NK-92 (cell line): ENCODE measurements at regions not wholly inside any gene's neighbourhood (a gene's known extent, or its start where the extent isn't known, plus 50 kb on each side); places are given as distances from the start of the nearest gene placed in this dataset.

Experiments used
- DNase-seq: peaks from one replicate; lab custom pipeline; 2025; ENCODE audit not compliant: unreplicated experiment; lab: John Stamatoyannopoulos, UW

DNA sequence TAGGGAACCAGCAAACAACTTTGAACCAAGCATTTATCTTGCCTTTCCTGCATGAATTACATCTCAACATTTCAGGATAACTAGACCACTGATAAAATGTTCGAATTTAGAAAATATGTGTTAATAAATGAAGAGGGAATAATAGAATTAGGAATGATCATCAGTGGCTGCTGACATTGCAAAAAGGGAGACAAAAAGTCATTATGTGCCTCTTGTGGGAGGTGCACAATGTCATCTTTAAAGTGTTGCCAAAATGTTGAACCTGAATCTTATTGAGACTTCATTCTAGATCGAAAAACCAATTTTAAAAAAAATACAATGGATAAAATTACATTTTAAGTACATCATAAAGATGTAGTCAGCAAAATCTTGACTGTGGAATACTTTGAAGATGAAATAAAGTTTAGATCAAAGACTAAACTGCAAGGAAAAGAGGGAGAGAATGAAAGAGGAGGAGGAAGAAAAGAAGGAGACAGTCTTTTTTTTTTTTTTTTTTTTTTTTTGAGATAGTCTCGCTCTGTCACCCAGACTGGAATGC is 299.3 kb downstream of the FBXW7 start:
- no peak for DNase-seq

DNA sequence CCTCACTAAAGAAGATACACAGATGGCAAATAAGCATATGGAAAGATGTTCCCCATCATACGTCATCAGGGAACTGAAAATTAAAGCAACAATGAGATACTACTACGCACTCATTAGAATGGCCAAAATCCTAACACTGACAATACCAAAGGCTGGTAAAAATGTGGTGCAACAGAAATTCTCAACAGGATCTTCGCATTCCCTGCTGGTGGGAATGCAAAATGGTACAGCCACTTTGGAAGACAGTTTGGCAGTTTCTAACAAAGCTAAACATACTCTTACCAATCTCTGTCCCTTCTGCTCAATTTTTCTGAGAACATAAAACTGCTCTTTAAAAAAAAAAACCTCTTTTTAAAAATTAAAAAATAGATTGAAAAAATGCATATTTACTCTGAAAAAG is 300.2 kb downstream of the FBXW7 start:
- no peak for DNase-seq

DNA sequence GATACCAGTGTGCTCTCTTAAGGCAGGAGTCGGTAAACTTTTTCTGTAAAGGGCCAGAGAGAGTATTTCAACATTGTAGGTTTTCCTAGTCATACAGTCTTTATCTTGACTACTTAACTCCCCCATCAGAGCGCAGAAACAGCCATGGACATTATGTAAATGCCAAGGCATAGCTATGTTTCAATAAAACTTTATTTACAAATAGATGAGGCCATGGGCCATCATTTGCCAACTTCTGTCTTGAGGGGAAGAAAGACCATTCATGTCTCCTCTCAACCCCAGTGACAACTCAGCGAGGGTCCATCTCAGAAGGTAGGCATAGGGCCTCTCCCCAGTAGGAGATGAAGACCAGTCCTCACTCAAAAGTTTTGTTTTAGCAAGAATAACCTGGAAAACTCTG is 301.3 kb downstream of the FBXW7 start:
- no peak for DNase-seq

DNA sequence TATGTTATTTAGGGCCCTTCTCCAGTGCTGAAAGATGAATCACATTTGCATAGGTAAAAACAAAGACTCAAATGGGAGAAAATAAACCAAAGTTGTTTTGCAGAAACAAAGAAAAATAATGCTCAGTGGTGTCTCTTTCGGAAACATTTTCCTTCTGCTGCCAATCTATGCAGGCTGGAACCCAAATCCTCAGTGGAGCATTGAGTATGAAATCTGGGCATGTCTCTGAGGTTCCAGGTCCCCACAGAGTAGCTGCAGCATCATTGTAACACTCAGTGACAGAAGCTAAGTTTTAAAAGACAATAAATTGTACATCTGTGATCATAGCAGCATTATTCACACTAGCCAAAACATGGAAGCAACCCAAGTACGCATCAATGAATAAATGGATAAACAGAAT is 303.6 kb downstream of the FBXW7 start:
- DNase-seq, result no peak

DNA sequence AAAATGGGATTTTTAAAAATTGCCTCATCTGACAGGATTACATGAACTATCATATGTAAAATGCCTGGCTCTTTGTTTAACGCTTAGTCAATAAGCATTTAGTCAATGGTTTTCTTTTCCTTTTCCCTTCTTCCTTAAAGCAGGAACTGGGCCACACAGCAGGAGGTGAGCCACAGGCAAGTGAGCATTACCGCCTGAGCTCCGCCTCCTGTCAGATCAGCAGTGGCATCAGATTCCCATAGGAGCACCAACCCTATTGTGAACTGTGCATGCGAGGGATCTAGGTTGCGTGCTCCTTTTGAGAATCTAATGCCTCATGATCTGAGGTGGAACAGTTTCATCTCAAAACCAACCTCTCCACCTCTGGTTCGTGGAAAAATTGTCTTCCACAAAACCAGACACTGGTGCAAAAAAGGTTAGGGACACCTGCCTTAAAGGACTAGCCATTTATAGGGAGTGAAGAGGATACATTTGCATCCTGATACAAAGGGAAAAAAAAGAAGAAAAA is 306.1 kb downstream of the FBXW7 start:
- DNase-seq, result no peak

DNA sequence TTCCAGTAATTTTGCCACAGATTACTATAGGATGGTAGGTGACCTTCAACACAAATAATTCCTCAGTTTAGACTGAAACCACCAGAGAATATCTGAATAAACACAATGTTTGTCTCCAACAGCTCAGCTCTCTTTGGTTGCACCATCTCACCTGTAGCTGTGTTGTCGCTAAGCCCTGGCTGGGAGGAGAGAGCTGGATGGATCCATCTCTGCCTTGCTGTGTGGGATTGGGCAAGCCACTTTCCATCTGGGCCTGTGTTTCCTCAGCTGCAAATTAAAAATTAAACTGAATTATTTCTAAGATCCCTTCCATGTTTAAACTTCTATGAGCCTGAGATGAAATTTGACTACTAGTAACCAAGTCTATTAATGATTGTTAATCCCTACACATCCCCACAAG is 310.2 kb downstream of the FBXW7 start:
- no peak for DNase-seq

DNA sequence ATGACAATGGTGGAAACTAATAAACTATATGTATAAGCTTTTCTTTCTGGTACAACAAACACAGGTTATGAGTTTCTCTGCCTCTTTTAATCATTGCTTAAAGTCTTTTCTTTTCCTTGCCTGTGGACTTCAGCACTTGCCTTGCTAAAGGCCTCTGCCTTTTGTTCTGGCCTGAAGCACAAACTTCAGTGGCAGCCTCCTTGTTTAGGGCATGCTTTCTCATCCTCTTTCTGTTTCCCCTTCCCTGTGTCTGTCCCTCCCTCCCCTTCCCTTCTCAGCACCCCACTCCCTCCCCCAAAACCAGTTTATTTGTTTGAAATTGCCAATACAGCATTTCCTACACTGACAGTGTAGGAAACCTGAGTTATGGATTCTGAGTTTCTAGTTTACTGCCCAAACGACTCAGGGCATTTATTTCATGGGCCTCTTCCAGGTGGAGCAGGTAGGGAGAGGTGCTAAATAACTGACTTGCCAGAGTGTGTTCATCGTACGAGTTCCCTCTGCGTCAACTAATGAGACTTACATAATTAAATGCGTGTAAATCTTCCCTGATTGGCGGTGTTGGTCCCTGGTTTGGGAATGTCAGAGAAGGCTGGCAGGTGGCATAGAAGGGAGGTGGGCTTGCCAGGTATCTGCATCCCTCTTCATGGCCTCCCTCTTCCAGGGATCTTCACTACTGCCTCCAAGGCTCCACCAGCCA is 311.0 kb downstream of the FBXW7 start:
- no peak for DNase-seq

DNA sequence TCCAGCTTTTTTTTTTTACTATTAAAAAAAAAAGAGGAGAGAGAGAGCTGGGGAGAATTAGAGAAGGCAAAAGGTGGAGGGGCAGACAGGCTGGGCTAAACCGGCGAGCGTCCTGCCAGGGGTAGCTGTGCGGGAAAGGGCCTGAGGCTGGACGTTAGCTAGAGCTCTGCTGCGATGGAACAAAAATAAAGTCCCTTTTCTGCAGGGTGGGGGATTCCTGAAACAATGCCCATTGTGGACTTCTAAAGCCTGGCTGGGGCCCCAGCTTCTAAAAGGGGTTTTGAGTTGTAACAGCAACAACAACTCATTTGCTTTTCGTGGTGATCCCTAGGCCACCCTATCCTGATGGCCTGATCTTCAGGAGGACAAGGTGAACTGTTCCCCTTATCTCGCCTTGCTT is 311.7 kb downstream of the FBXW7 start:
- DNase-seq, result no peak

DNA sequence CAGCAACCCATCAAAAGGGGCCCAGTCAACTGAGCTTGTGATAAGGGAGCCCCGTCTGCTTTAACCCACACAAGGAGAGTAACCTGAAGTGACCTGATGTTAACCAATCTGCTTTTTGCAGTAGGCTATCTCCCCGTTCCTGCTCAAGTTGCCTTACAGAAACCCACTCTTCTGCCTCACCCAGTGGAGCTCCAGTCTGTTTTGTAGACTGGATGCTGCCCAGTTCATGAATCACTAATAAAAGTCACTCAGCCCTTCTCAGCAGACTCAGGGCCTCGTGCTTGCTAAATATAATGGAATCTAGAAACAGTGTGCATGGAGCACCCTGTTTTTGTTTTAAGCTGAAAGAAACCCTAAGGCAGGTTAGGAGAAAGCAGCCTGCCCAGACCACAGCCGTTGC is 312.3 kb downstream of the FBXW7 start:
- DNase-seq, result no peak

DNA sequence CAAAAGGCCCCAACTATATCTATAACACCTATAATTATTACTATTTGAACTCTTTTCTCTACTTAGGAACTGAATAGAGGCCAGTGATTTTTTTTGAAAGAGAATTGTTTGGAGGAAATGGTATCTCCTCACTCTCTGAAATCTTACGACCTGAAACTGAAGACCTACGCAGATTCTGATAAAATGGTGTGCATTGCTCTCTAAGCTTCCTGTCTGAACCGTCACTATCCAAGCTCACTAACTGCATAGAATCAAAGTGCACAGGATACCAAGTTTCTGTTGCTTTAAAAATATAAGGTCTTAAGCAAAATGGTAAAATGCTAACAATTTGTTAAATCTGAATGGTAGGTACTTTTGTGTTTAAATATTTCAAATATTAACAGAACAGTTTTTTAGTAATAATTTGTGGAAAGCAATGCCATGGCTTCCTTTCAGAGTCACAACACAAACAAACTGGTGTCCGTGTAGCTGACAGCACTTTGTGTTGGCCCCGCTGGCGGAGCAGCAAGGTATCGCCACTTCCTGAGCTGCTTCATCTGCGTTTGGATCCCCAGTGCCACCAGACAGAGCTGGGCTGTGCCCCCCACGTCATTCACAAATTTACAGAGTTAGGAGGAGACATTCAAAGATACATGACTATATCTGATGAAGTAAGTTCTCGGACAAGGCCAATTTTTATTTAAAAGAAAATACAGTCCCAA is 313.9 kb downstream of the FBXW7 start:
- no peak for DNase-seq

DNA sequence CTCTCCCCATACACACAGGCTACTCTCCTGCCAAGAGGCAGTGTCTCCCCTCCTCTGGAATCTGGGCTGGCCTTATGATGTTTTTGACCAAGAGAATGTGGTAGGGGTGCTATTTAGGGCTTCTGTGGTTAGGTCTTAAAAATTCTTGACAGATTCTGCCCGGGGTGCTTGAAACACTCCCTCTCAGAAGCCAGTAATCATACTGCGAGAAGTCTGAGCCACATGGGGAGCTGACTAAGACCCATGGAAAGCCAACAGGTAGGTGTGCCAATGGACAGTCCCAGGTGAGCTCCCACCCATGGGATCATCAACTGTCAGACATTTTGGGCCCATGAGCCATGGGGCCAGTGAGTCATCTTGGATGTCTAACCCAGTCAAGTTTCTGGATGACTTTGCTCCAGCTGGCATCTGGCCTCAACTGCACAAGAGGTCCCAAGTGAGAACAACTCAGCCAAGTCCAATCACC is 315.7 kb downstream of the FBXW7 start:
- no peak for DNase-seq

DNA sequence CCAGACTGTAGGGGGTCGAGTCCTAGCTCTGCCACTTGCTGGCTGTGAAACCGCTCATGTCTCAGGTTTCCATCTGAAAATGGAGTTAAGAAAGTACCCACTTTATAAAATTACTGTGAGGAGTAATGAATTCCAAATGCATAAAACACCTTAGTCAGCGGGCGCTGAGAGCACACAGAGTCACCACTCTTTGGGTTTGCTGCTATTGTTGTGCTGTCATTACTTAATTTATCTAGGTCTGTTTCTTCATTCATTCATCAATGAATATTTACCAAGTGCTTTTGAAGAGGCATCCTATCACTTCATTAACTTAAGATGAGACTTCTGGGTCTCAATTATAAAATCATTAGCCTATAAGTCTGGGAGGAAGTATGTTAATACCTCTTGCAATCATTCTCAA is 317.3 kb downstream of the FBXW7 start:
- no peak for DNase-seq

DNA sequence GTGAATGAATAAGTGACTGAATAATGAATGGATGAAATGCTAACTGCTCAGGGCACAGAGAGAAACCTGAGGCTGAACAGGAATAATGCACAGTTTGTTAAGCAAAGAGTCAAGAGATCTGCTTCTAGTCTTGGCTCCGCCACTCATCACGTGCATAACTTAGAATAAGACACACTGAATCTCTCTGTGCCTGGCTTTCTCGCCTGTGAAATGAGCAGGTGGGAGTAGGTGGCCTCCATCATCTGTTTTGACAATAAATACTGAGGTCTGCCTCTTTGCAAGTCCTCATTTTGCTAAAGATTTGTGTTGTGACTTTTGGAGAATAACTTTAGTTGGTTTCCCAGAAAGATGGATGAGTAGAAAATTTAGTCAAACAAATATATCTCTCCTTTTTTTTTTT is 318.0 kb downstream of the FBXW7 start:
- no peak for DNase-seq

DNA sequence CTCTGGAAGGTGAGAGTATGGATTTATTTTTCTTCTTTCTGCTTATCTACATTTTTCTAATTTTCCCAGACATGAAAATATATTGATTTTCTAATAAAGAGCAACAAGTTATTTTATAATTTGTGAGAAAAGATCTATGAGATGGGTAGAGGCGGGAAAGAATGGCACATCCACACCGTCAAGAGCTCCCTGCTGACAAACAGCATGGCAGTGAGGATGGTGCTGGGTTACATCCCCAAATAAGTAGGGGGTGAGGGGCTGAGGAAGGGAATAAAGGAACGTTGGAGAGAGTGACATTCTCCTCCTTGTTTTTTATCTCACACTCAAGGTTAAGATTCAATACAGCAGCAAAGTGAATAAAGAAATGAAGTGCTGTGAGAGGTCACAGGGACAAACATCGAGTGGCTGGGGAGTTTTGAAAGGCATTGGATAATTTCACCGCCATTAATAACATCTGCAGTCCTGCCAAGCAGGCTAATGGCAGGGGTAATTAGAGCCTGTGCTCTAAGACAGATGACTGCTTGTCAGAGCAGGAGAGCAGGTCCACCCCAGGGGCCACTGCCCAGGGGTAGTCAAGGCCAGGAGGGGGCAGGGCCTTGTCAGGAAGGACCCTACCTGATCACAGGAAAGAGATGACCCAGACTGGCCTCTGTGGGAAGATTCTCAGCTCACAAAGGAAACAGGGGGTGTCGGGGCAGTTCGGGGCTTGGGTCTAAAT is 323.8 kb downstream of the FBXW7 start:
- no peak for DNase-seq

DNA sequence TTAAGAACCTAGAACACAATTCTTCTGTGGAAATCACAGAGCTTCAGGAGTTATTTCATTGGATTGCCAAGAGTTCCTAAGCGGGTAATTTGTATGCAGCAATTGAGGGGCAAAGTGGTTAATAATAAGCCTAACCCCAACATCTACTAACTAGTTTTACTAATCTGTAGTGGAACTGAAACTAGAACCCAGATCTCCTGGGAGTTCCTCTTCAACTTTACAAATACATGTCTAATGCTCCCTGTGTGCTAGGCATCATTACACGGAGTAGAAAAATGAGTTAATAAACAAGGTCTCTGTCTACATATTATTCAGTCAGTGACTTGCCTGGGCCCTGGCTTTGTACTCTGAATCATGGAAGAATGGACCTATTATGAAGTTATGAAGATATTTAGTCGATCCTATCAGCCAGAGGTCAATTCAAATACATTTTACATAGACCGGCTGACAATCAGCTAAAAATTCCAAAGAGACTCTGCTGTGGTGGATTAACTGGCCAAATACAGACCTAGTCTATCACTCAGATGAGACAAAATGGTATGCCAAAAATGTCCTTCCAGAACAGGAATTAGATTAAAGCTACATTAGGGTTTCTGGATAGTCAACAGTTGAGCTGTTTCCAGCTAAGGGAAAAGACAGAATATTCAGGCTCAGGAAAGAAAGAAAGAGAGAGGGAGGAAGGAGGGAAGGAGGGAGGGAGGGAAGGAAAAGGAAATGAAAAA is 326.0 kb downstream of the FBXW7 start:
- DNase-seq, result no peak

DNA sequence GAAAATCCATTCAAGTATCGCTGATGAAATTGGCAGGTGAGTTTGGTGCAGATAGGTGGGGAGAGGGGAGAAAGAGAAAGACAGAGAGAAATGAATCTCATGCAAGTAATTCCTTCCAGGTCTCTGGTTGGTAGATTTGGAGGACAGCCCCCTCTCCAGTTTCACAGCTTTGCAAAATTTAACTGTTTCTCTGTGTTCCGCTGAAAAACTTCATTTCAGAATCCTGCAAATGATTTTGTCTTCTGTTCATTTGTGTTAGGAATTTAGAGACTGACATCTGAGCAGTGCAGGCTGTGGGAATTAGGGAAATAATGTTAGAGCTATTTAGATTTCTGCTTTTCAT is 328.5 kb downstream of the FBXW7 start:
- no peak for DNase-seq

DNA sequence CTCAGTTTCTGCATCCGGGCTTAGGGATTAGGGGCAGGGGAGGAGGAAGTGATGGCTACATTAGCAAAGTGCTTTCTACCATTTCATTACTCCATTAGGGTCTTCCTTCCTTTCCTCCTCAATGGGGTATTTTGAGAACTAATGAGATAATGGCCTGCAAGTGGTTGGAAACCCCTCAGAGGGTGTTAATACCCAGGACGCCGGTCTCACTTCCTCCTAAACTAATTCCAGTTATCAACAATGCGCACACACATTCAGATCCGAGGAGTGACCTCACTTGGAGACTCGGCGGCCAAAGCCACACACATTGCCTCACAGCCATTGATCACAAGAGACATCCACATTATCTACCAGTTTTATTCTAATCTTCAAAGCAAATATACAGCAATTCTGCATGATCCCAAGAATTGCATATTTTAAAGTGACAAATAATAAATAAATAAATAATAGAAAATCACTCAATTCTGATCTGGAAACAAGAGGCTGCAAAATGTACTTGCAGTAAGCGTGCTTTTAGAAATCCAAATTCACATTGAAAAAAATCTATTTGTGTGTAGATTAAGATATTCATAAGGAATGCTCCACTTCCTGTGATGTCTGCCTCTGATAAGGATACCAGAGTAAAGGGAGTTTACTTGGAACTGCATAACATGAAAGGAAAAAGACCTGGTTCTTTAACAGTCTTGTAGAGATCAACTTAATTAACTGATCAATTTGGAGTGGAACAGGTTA is 329.1 kb downstream of the FBXW7 start:
- no peak for DNase-seq

DNA sequence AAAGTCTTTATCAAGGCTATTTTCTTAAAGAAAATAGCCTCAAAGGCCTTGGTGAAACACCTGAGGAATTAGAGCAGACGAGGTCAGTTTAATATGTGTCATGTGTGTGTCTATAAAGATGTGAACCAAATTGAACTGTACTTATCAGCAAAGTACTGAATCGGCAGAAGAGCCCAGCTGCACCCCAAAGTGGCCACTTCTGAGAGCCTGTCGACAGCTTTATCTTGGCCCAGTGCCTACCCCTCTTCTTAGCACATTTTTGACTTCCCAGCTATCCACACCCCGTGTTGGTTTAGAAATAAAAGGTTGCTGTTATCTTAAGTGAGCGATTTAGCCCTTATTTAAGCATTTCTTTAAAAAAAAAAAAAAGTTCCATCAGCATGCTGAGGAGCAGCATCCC is 329.7 kb downstream of the FBXW7 start:
- no peak for DNase-seq

DNA sequence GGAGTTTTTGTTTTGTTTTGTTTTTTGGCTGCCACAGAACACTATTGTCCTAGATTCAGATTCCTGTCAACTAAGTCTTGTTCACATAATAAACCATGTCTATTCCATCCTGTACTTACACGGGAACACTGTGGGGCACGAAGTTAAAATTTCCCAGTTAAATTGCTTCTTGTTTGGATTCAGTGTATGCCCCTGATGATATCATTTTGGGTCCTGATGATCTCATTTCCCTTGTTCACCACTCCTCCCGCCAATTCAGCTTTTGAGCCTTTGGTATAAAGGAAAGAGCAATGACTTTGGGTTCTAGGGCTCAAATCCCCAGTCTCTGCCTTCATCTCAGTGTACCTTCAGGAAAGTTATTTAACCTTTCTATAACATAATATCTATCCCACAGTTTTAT is 333.5 kb downstream of the FBXW7 start:
- no peak for DNase-seq

DNA sequence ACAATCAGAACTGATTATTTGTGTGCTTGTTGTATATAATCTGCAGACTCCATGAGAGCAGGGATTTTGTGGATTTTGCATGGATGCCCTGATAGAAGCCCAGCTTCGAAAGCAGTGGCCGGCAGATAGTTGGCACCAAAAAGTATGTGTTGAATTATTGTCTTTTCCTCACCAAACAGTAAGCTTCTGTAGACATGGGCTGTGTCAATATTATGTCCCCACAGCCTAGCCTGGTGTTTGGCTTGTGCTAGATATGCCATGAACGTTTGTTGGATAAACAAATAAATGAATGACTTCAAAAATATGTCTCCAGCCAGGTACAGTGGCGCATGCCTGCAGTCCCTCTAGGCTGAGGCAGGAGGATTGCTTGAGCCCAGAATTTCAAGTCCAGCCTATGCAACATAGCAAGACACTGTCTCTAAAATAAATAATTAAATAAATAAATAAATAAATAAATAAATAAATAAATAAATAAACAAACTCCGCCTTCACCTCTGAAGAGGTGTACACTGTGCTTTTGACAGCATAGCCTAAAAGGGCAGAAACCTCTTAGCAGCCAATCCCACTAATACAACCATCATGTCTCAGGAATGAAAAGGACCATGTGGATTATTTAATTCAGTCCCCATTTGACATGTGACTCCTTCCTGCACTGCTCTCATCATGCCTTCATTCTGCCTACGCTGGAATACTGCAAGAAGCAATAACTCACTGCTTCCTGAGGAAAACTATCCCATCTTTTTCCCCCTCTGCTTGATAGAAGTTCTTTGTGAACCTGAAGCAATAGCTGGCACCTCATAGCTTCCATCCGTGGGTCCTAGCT is 335.2 kb downstream of the FBXW7 start:
- no peak for DNase-seq
